ENCODE measurements at regions not wholly inside any gene's neighbourhood (a gene's known extent, or its start where the extent isn't known, plus 50 kb on each side); places are given as distances from the start of the nearest gene placed in this dataset.
A peak's percentile ranks its signal among the peaks of the same experiment; 100 is the strongest.

GRCh38 chr15:70504988-70505387, 258.4 kb downstream of the UACA start:
- no peak for FAIRE-seq
- TF ChIP-seq POLR2AphosphoS5 (IDR thresholded peaks at IDR 0.05; ENCODE audit: low read depth, low read length) (no peak), SPI1 (IDR thresholded peaks at IDR 0.05; ENCODE audit: low read depth, low read length) (no peak), POLR2A (IDR thresholded peaks at IDR 0.05; ENCODE audit: low read depth, low read length) (no peak), TAF1 (IDR thresholded peaks at IDR 0.05; ENCODE audit: low read depth, low read length) (no peak), PAX5 (IDR thresholded peaks at IDR 0.05; ENCODE audit: insufficient read depth, low read length, severe bottlenecking) (no peak), POU2F2 (IDR thresholded peaks at IDR 0.05; ENCODE audit: low read depth, low read length) (no peak)
- no peak for DNase-seq (ENCODE audit: insufficient read length, low spot score)

GRCh38 chr15:70504299-70504951, 258.9 kb downstream of the UACA start:
- DNase-seq (ENCODE audit: insufficient read length, low spot score): no peak
- TF ChIP-seq SPI1 (IDR thresholded peaks at IDR 0.05; ENCODE audit: low read depth, low read length): 0 out of 2 replicates have a peak, but pooled peaks have one; percentile 5
- no peak for TF ChIP-seq POLR2A (IDR thresholded peaks at IDR 0.05; ENCODE audit: low read depth, low read length)
- FAIRE-seq: peak; percentile 84

- no peak for DNase-seq (ENCODE audit: insufficient read length, low spot score)
- TF ChIP-seq POLR2A (IDR thresholded peaks at IDR 0.05; ENCODE audit: low read depth, low read length): 0 out of 2 replicates have a peak, but pooled peaks have one; percentile 13
- TF ChIP-seq POLR2AphosphoS5 (IDR thresholded peaks at IDR 0.05; ENCODE audit: low read depth, low read length): 0 out of 2 replicates have a peak, but pooled peaks have one; percentile 20
- TF ChIP-seq POU2F2 (IDR thresholded peaks at IDR 0.05; ENCODE audit: low read depth, low read length): no peak; the same call in 1 of the 2 replicates
- FAIRE-seq: peak; percentile 26
These were observed 259.5 kb downstream of the UACA start for GRCh38 chr15:70503798-70504298.

GRCh38 chr15:70503073-70503745, 260.1 kb downstream of the UACA start:
- DNase-seq (ENCODE audit: insufficient read length, low spot score) (no peak), FAIRE-seq (peak; percentile 75)
- TF ChIP-seq POU2F2 (IDR thresholded peaks at IDR 0.05; ENCODE audit: low read depth, low read length) (peak; percentile 42; the same call in 1 of the 2 replicates), PAX5 (IDR thresholded peaks at IDR 0.05; ENCODE audit: insufficient read depth, low read length, severe bottlenecking) (no peak)

- DNase-seq (ENCODE audit: insufficient read length, low spot score) (no peak), FAIRE-seq (no peak)
- no peak for TF ChIP-seq SPI1 (IDR thresholded peaks at IDR 0.05; ENCODE audit: low read depth, low read length)
- TF ChIP-seq PAX5 (IDR thresholded peaks at IDR 0.05; ENCODE audit: insufficient read depth, low read length, severe bottlenecking): no peak
- TF ChIP-seq POLR2AphosphoS5 (IDR thresholded peaks at IDR 0.05; ENCODE audit: low read depth, low read length): no peak
- TF ChIP-seq POU2F2 (IDR thresholded peaks at IDR 0.05; ENCODE audit: low read depth, low read length): no peak
- no peak for TF ChIP-seq TAF1 (IDR thresholded peaks at IDR 0.05; ENCODE audit: low read depth, low read length)
- TF ChIP-seq POLR2A (IDR thresholded peaks at IDR 0.05; ENCODE audit: low read depth, low read length): no peak
These were observed 260.8 kb downstream of the UACA start for GRCh38 chr15:70502529-70502928.

- no peak for TF ChIP-seq TAF1 (IDR thresholded peaks at IDR 0.05; ENCODE audit: low read depth, low read length)
- no peak for TF ChIP-seq POU2F2 (IDR thresholded peaks at IDR 0.05; ENCODE audit: low read depth, low read length)
- no peak for TF ChIP-seq POLR2A (IDR thresholded peaks at IDR 0.05; ENCODE audit: low read depth, low read length)
- no peak for TF ChIP-seq SPI1 (IDR thresholded peaks at IDR 0.05; ENCODE audit: low read depth, low read length)
- no peak for TF ChIP-seq PAX5 (IDR thresholded peaks at IDR 0.05; ENCODE audit: insufficient read depth, low read length, severe bottlenecking)
- TF ChIP-seq POLR2AphosphoS5 (IDR thresholded peaks at IDR 0.05; ENCODE audit: low read depth, low read length): no peak
- DNase-seq (ENCODE audit: insufficient read length, low spot score) (no peak), FAIRE-seq (no peak)
These were observed 261.5 kb downstream of the UACA start for GRCh38 chr15:70501849-70502248.

- TF ChIP-seq POLR2AphosphoS5 (IDR thresholded peaks at IDR 0.05; ENCODE audit: low read depth, low read length) (no peak), SPI1 (IDR thresholded peaks at IDR 0.05; ENCODE audit: low read depth, low read length) (no peak), POLR2A (IDR thresholded peaks at IDR 0.05; ENCODE audit: low read depth, low read length) (no peak), TAF1 (IDR thresholded peaks at IDR 0.05; ENCODE audit: low read depth, low read length) (no peak), PAX5 (IDR thresholded peaks at IDR 0.05; ENCODE audit: insufficient read depth, low read length, severe bottlenecking) (no peak), POU2F2 (IDR thresholded peaks at IDR 0.05; ENCODE audit: low read depth, low read length) (no peak)
- FAIRE-seq: no peak
- no peak for DNase-seq (ENCODE audit: insufficient read length, low spot score)
These were observed 262.1 kb downstream of the UACA start for GRCh38 chr15:70501121-70501727.

GRCh38 chr15:70499791-70500190, 263.6 kb downstream of the UACA start:
- no peak for TF ChIP-seq SPI1 (IDR thresholded peaks at IDR 0.05; ENCODE audit: low read depth, low read length)
- TF ChIP-seq PAX5 (IDR thresholded peaks at IDR 0.05; ENCODE audit: insufficient read depth, low read length, severe bottlenecking): no peak
- TF ChIP-seq POU2F2 (IDR thresholded peaks at IDR 0.05; ENCODE audit: low read depth, low read length): no peak
- TF ChIP-seq POLR2AphosphoS5 (IDR thresholded peaks at IDR 0.05; ENCODE audit: low read depth, low read length): no peak
- TF ChIP-seq POLR2A (IDR thresholded peaks at IDR 0.05; ENCODE audit: low read depth, low read length): no peak
- TF ChIP-seq TAF1 (IDR thresholded peaks at IDR 0.05; ENCODE audit: low read depth, low read length): no peak
- no peak for FAIRE-seq
- DNase-seq (ENCODE audit: insufficient read length, low spot score): no peak

- FAIRE-seq (no peak), DNase-seq (ENCODE audit: insufficient read length, low spot score) (no peak)
- TF ChIP-seq POLR2A (IDR thresholded peaks at IDR 0.05; ENCODE audit: low read depth, low read length): no peak
- no peak for TF ChIP-seq TAF1 (IDR thresholded peaks at IDR 0.05; ENCODE audit: low read depth, low read length)
- no peak for TF ChIP-seq SPI1 (IDR thresholded peaks at IDR 0.05; ENCODE audit: low read depth, low read length)
- TF ChIP-seq POU2F2 (IDR thresholded peaks at IDR 0.05; ENCODE audit: low read depth, low read length): no peak
- no peak for TF ChIP-seq PAX5 (IDR thresholded peaks at IDR 0.05; ENCODE audit: insufficient read depth, low read length, severe bottlenecking)
- no peak for TF ChIP-seq POLR2AphosphoS5 (IDR thresholded peaks at IDR 0.05; ENCODE audit: low read depth, low read length)
These were observed 265.2 kb downstream of the UACA start for GRCh38 chr15:70498096-70498626.

Data from GM12891 (cell line).